Sigmoid colon (tissue), 6 donors: ENCODE measurements at regions not wholly inside any gene's neighbourhood (a gene's known extent, or its start where the extent isn't known, plus 50 kb on each side); places are given as distances from the start of the nearest gene placed in this dataset.

Experiments used
- DNase-seq: peaks from one replicate; pipeline ENCODE4 v3.0.0-alpha.2; 2019
- H3K27ac ChIP-seq, 4 donors: fragments of 200-600 bp; sonication (generic); one replicate each; pipeline ENCODE4 v1.5.1; 2016 to 2019; ENCODE audit warnings: mild to moderate bottlenecking in 1 of 4
- H3K27me3 ChIP-seq, 3 donors: fragments of 200-600 bp; sonication (generic); one replicate each; pipeline ENCODE4 v1.5.1; 2019; ENCODE audit warnings: mild to moderate bottlenecking in 1 of 3
- H3K36me3 ChIP-seq, 4 donors: fragments of 200-600 bp; sonication (generic); one replicate each; pipeline ENCODE4 v1.5.1; 2016 to 2019
- H3K4me1 ChIP-seq, 4 donors: fragments of 200-600 bp; sonication (generic); one replicate each; pipeline ENCODE4 v1.5.1; 2017 to 2019
- H3K4me3 ChIP-seq, 4 donors: fragments of 200-600 bp; sonication (generic); one replicate each; pipeline ENCODE4 v1.5.1; 2017 to 2019; ENCODE audit warnings: mild to moderate bottlenecking in 2 of 4, moderate library complexity in 1 of 4
- H3K9me3 ChIP-seq, 4 donors: fragments of 200-600 bp in 3 of 4; sonication (generic) in 3 of 4; one replicate each; pipeline versions ENCODE4 v1.5.1 to v1.6.1; 2013 to 2019
- CTCF ChIP-seq, 4 experiments: fragments of 450-650 bp in 3 of 4; fragments of 200-600 bp in 1 of 4; IDR thresholded peaks; one replicate each; pipeline ENCODE4 v1.5.1; 2016 to 2019; ENCODE audit warnings: antibody characterized with exemption in 4 of 4, mild to moderate bottlenecking in 3 of 4, moderate library complexity in 2 of 4
- EP300 ChIP-seq, 4 donors: sonication (generic); formaldehyde crosslinking; IDR thresholded peaks; one replicate each; pipeline ENCODE4 v1.6.1; 2017; ENCODE audit warnings: antibody characterized with exemption in 4 of 4
- POLR2A ChIP-seq, 2 donors: fragments of 450-650 bp; IDR thresholded peaks; one replicate each; pipeline ENCODE4 v1.6.1; 2016; ENCODE audit warnings: antibody characterized with exemption in 2 of 2, mild to moderate bottlenecking in 2 of 2, moderate library complexity in 2 of 2
- POLR2AphosphoS5 ChIP-seq, 4 donors: sonication (generic); formaldehyde crosslinking; IDR thresholded peaks; one replicate each; pipeline ENCODE4 v1.6.1; 2017; ENCODE audit warnings: antibody characterized with exemption in 4 of 4
- whole genome bisulfite sequencing, 2 donors: extraction: QIAGEN DNeasy Blood & Tissue Kit; methylation state at CpG; one replicate each; pipeline ENCODE4 v1.1.7; 2013; 5-methylcytosine and 5-hydroxymethylcytosine counted together
- intact Hi-C: fragments of 100-400 bp; cut with DNase I; formaldehyde crosslinking; loops from one replicate; pipeline ENCODE4 v1.15.1; 2023
- donor health status: healthy with polysubstance abuse.
- donor health status: healthy.

- 79 to 87% methylated on average over 6 of the region's 6 CpGs for WGBS, 2 donors
- TF ChIP-seq POLR2A (IDR thresholded peaks at IDR 0.05) (no peak), POLR2AphosphoS5 (IDR thresholded peaks at IDR 0.05) (no peak), CTCF (IDR thresholded peaks at IDR 0.05) (no peak), EP300 (IDR thresholded peaks at IDR 0.05) (no peak)
- no peaks in the 10 kb centered on the region for H3K36me3 ChIP-seq
- H3K27me3 ChIP-seq = peaks cover 0 to 18% (median 10%) of the 10 kb centered on the region in 3 donors
- peaks cover 0 to 6% (median 2%) of the 10 kb centered on the region in 4 donors for H3K9me3 ChIP-seq
- no peak for DNase-seq
- no peaks in the 10 kb centered on the region for H3K4me1 ChIP-seq
- no peak overlapping the region for H3K4me3 ChIP-seq
- H3K27ac ChIP-seq = no peak overlapping the region
- intact Hi-C loops = no loop called here
These were observed 105.4 kb upstream of the C1orf174 start for GRCh38 chr1:4005431-4005830.

- Histone ChIP-seq H3K4me3 (no peak overlapping the region), H3K36me3 (no peaks in the 10 kb centered on the region), H3K27ac (no peak overlapping the region), H3K4me1 (no peaks in the 10 kb centered on the region), H3K9me3 (peaks cover 0 to 6% (median 2%) of the 10 kb centered on the region in 4 donors), H3K27me3 (peaks cover 0 to 10% (median 0%) of the 10 kb centered on the region in 3 donors)
- intact Hi-C loops = no loop called here
- DNase-seq = no peak
- TF ChIP-seq CTCF (IDR thresholded peaks at IDR 0.05) (no peak), EP300 (IDR thresholded peaks at IDR 0.05) (no peak), POLR2AphosphoS5 (IDR thresholded peaks at IDR 0.05) (no peak), POLR2A (IDR thresholded peaks at IDR 0.05) (no peak)
- WGBS, 2 donors = 72 to 74% methylated on average over 7 of the region's 7 CpGs
These were observed 106.8 kb upstream of the C1orf174 start for GRCh38 chr1:4006676-4007374.

GRCh38 chr1:4010284-4010683 lies 110.2 kb upstream of the C1orf174 start:
- Histone ChIP-seq H3K4me3 (no peak overlapping the region), H3K9me3 (peaks cover 0 to 6% (median 2%) of the 10 kb centered on the region in 4 donors), H3K4me1 (no peaks in the 10 kb centered on the region), H3K27ac (no peak overlapping the region), H3K27me3 (peaks cover 0 to 4% (median 0%) of the 10 kb centered on the region in 3 donors), H3K36me3 (no peaks in the 10 kb centered on the region)
- intact Hi-C loops = no loop called here
- WGBS, 2 donors = 81 to 82% methylated on average over 7 of the region's 7 CpGs
- TF ChIP-seq POLR2A (IDR thresholded peaks at IDR 0.05) = no peak
- no peak for TF ChIP-seq CTCF (IDR thresholded peaks at IDR 0.05)
- no peak for TF ChIP-seq POLR2AphosphoS5 (IDR thresholded peaks at IDR 0.05)
- TF ChIP-seq EP300 (IDR thresholded peaks at IDR 0.05) = no peak
- no peak for DNase-seq

GRCh38 chr1:4010814-4011605 lies 110.9 kb upstream of the C1orf174 start:
- H3K27me3 ChIP-seq = peaks cover 0 to 4% (median 0%) of the 10 kb centered on the region in 3 donors
- TF ChIP-seq POLR2A (IDR thresholded peaks at IDR 0.05) = no peak
- TF ChIP-seq CTCF (IDR thresholded peaks at IDR 0.05) = no peak
- TF ChIP-seq EP300 (IDR thresholded peaks at IDR 0.05) = no peak
- no peak for TF ChIP-seq POLR2AphosphoS5 (IDR thresholded peaks at IDR 0.05)
- WGBS, 2 donors = 80 to 82% methylated on average over 25 of the region's 25 CpGs
- DNase-seq = no peak
- intact Hi-C loops = no loop called here
- H3K27ac ChIP-seq = no peak overlapping the region
- no peaks in the 10 kb centered on the region for H3K36me3 ChIP-seq
- H3K4me1 ChIP-seq = no peaks in the 10 kb centered on the region
- H3K9me3 ChIP-seq = peaks cover 0 to 6% (median 2%) of the 10 kb centered on the region in 4 donors
- H3K4me3 ChIP-seq = no peak overlapping the region
